Neural progenitor cell (in vitro differentiated cells): ENCODE measurements at regions not wholly inside any gene's neighbourhood (a gene's known extent, or its start where the extent isn't known, plus 50 kb on each side); places are given as distances from the start of the nearest gene placed in this dataset.

Source experiments
- DNase-seq: peaks from one replicate; pipeline ENCODE4 v3.0.0-alpha.2; 2016; ENCODE audit warnings: low spot score
- H2AFZ ChIP-seq: fragments of 200-600 bp; sonication (generic); replicated peaks from 2 replicates; pipeline ENCODE4 v1.6.1; 2016; ENCODE audit warnings: antibody characterized with exemption
- H3F3A ChIP-seq: fragments of 200-600 bp; sonication (generic); 2 replicates; pipeline ENCODE4 v1.6.1; 2016; ENCODE audit warnings: antibody characterized with exemption, low read depth
- H3K27ac ChIP-seq: fragments of 200-600 bp; sonication (generic); 2 replicates; pipeline ENCODE4 v1.5.1; 2016; ENCODE audit warnings: mild to moderate bottlenecking
- H3K27me3 ChIP-seq: fragments of 200-600 bp; sonication (generic); 2 replicates; pipeline ENCODE4 v1.6.1; 2016; ENCODE audit warnings: mild to moderate bottlenecking, moderate library complexity
- H3K36me3 ChIP-seq: fragments of 200-600 bp; sonication (generic); 2 replicates; pipeline ENCODE4 v1.5.1; 2016
- H3K4me1 ChIP-seq: fragments of 200-600 bp; sonication (generic); 2 replicates; pipeline ENCODE4 v1.6.1; 2016; ENCODE audit warnings: mixed run types
- H3K4me2 ChIP-seq: fragments of 200-600 bp; sonication (generic); 2 replicates; pipeline ENCODE4 v1.6.1; 2016
- H3K4me3 ChIP-seq: fragments of 200-600 bp; sonication (generic); 2 replicates; pipeline ENCODE4 v1.5.1; 2016
- H3K79me2 ChIP-seq: fragments of 200-600 bp; sonication (generic); 2 replicates; pipeline ENCODE4 v1.6.1; 2016; ENCODE audit warnings: low read depth
- H3K9ac ChIP-seq: fragments of 200-600 bp; sonication (generic); 2 replicates; pipeline ENCODE4 v1.6.1; 2016
- H3K9me3 ChIP-seq: fragments of 200-600 bp; sonication (generic); 2 replicates; pipeline ENCODE4 v1.5.1; 2016; ENCODE audit warnings: low read depth
- H4K20me1 ChIP-seq: fragments of 200-600 bp; sonication (generic); 2 replicates; pipeline ENCODE4 v1.6.1; 2016; ENCODE audit warnings: low read depth
- H3K27ac Mint-ChIP-seq: 3 replicates; pipeline ENCODE4 v1.8.0; 2021; ENCODE audit warnings: mixed read lengths
- H3K27me3 Mint-ChIP-seq: 2 replicates; pipeline ENCODE4 v1.8.0; 2022; ENCODE audit warnings: low read depth, mild to moderate bottlenecking, inconsistent platforms, moderate library complexity, mixed read lengths; ENCODE audit not compliant: insufficient read depth
- H3K36me3 Mint-ChIP-seq: 3 replicates; pipeline ENCODE4 v1.8.0; 2021; ENCODE audit warnings: mixed read lengths
- H3K4me1 Mint-ChIP-seq: 3 replicates; pipeline ENCODE4 v1.8.0; 2021; ENCODE audit warnings: mixed read lengths
- H3K4me3 Mint-ChIP-seq: 3 replicates; pipeline ENCODE4 v1.8.0; 2021; ENCODE audit warnings: mild to moderate bottlenecking, moderate library complexity, mixed read lengths
- H3K9me3 Mint-ChIP-seq: 3 replicates; pipeline ENCODE4 v1.8.0; 2020; ENCODE audit warnings: mixed read lengths
- EZH2 ChIP-seq: fragments of 200-600 bp; sonication (generic); IDR thresholded peaks from 2 replicates; pipeline ENCODE4 v1.6.1; 2017; ENCODE audit warnings: antibody characterized with exemption, mild to moderate bottlenecking, moderate library complexity
- EZH2phosphoT487 ChIP-seq: fragments of 200-600 bp; sonication (generic); IDR thresholded peaks from 2 replicates; pipeline ENCODE4 v1.6.1; 2017; ENCODE audit warnings: antibody characterized with exemption
- TF ChIP-seq, protein P1 (sequence below): fragments of 200-600 bp; sonication (generic); IDR thresholded peaks from 2 replicates; pipeline ENCODE4 v1.5.1; 2017; ENCODE audit warnings: antibody characterized with exemption, mild to moderate bottlenecking

DNA sequence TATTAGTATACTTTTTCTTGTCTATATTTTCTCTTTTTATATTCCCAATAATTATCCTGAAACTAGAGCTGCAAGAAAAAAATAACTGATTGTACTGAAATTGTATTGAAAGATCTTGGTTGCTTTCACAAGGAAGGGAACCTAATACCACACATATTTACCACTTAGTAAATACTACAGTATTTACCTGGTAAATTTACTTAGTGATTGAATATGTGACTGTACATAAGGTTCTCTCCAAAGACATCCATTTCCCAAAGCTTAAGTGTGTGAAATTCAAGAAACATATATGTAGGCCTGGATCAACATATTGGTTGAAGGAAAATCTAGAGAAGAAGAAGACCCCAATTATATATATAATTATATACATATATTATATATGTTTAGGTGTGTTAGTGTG, 1272.7 kb downstream of the C4orf33 start:
- Mint-ChIP-seq H3K4me1 (no peaks in the 10 kb centered on the region), H3K36me3 (peaks cover 2% of the 10 kb centered on the region), H3K9me3 (peaks cover 2% of the 10 kb centered on the region), H3K4me3 (no peak overlapping the region), H3K27ac (no peak overlapping the region), H3K27me3 (no peaks in the 10 kb centered on the region)
- H3K4me2 ChIP-seq = no peak overlapping the region
- no peak for DNase-seq
- no peaks in the 10 kb centered on the region for H3K4me1 ChIP-seq
- H3K9ac ChIP-seq = no peak overlapping the region
- TF ChIP-seq EZH2 (no peak), EZH2phosphoT487 (no peak)
- TF ChIP-seq, protein P1, sequence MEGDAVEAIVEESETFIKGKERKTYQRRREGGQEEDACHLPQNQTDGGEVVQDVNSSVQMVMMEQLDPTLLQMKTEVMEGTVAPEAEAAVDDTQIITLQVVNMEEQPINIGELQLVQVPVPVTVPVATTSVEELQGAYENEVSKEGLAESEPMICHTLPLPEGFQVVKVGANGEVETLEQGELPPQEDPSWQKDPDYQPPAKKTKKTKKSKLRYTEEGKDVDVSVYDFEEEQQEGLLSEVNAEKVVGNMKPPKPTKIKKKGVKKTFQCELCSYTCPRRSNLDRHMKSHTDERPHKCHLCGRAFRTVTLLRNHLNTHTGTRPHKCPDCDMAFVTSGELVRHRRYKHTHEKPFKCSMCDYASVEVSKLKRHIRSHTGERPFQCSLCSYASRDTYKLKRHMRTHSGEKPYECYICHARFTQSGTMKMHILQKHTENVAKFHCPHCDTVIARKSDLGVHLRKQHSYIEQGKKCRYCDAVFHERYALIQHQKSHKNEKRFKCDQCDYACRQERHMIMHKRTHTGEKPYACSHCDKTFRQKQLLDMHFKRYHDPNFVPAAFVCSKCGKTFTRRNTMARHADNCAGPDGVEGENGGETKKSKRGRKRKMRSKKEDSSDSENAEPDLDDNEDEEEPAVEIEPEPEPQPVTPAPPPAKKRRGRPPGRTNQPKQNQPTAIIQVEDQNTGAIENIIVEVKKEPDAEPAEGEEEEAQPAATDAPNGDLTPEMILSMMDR = no peak
- H3K36me3 ChIP-seq = no peaks in the 10 kb centered on the region
- no peaks in the 10 kb centered on the region for H4K20me1 ChIP-seq
- H3K27me3 ChIP-seq = no peaks in the 10 kb centered on the region
- no peak overlapping the region for H3K4me3 ChIP-seq
- H3K27ac ChIP-seq = no peak overlapping the region
- no peak overlapping the region for H2AFZ ChIP-seq
- no peaks in the 10 kb centered on the region for H3K79me2 ChIP-seq
- H3K9me3 ChIP-seq = no peaks in the 10 kb centered on the region
- H3F3A ChIP-seq = no peaks in the 10 kb centered on the region

GRCh38 chr4:130393231-130393630, 1297.3 kb downstream of the C4orf33 start:
- no peak for DNase-seq
- no peak overlapping the region for H3K4me3 ChIP-seq
- H3K79me2 ChIP-seq = no peaks in the 10 kb centered on the region
- TF ChIP-seq, protein P1 = no peak
- TF ChIP-seq EZH2phosphoT487 (no peak), EZH2 (no peak)
- H3K4me1 Mint-ChIP-seq = no peaks in the 10 kb centered on the region
- no peaks in the 10 kb centered on the region for H3K36me3 ChIP-seq
- H3K36me3 Mint-ChIP-seq = no peaks in the 10 kb centered on the region
- H3K27me3 Mint-ChIP-seq = no peaks in the 10 kb centered on the region
- no peaks in the 10 kb centered on the region for H3F3A ChIP-seq
- H3K4me1 ChIP-seq = no peaks in the 10 kb centered on the region
- H3K4me3 Mint-ChIP-seq = no peak overlapping the region
- no peak overlapping the region for H3K27ac Mint-ChIP-seq
- no peaks in the 10 kb centered on the region for H3K9me3 ChIP-seq
- no peak overlapping the region for H2AFZ ChIP-seq
- H3K9me3 Mint-ChIP-seq = no peaks in the 10 kb centered on the region
- no peak overlapping the region for H3K4me2 ChIP-seq
- no peak overlapping the region for H3K9ac ChIP-seq
- H3K27ac ChIP-seq = no peak overlapping the region
- no peaks in the 10 kb centered on the region for H3K27me3 ChIP-seq
- no peaks in the 10 kb centered on the region for H4K20me1 ChIP-seq

DNA sequence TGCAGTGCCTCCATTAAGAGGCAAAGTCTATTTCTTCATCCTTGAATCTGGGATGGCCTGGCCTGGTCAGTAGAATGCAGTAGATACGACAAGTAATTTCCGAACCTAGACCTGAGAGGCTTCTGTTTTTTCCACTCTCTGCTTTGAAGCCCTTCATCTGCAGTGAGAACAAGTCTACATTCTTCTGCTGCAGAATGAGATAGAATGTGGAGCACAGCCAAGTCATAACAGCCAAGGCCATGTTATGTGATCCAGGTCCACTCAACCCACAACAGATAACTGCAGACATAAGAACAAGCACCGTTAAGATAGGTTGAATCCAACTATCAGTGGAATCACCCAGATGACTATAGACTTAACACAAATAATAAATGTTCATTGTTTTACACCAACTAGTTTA, 1297.7 kb downstream of the C4orf33 start:
- Mint-ChIP-seq H3K36me3 (no peaks in the 10 kb centered on the region), H3K9me3 (no peaks in the 10 kb centered on the region), H3K27ac (no peak overlapping the region), H3K27me3 (no peaks in the 10 kb centered on the region), H3K4me3 (no peak overlapping the region), H3K4me1 (no peaks in the 10 kb centered on the region)
- Histone ChIP-seq H4K20me1 (no peaks in the 10 kb centered on the region), H3K36me3 (no peaks in the 10 kb centered on the region), H3K27ac (no peak overlapping the region), H3K4me3 (no peak overlapping the region), H3K27me3 (no peaks in the 10 kb centered on the region), H3K9me3 (no peaks in the 10 kb centered on the region), H3K9ac (no peak overlapping the region), H3F3A (no peaks in the 10 kb centered on the region), H2AFZ (no peak overlapping the region), H3K4me2 (no peak overlapping the region), H3K79me2 (no peaks in the 10 kb centered on the region), H3K4me1 (no peaks in the 10 kb centered on the region)
- TF ChIP-seq, protein P1 = no peak
- TF ChIP-seq EZH2phosphoT487 = no peak
- DNase-seq = no peak

GRCh38 chr4:130395871-130396270, 1299.9 kb downstream of the C4orf33 start:
- H3K9me3 ChIP-seq = no peaks in the 10 kb centered on the region
- H3K9me3 Mint-ChIP-seq = no peaks in the 10 kb centered on the region
- no peak overlapping the region for H3K4me2 ChIP-seq
- H3K27ac ChIP-seq = no peak overlapping the region
- no peaks in the 10 kb centered on the region for H3K27me3 ChIP-seq
- no peaks in the 10 kb centered on the region for H3K79me2 ChIP-seq
- no peaks in the 10 kb centered on the region for H3K27me3 Mint-ChIP-seq
- H3K27ac Mint-ChIP-seq = no peak overlapping the region
- no peak overlapping the region for H3K4me3 Mint-ChIP-seq
- no peaks in the 10 kb centered on the region for H3K4me1 Mint-ChIP-seq
- DNase-seq = no peak
- no peak overlapping the region for H3K9ac ChIP-seq
- no peak for TF ChIP-seq EZH2
- TF ChIP-seq, protein P1 = no peak
- TF ChIP-seq EZH2phosphoT487 = no peak
- no peaks in the 10 kb centered on the region for H3K36me3 ChIP-seq
- H2AFZ ChIP-seq = no peak overlapping the region
- H3K4me3 ChIP-seq = no peak overlapping the region
- H3K4me1 ChIP-seq = no peaks in the 10 kb centered on the region
- no peaks in the 10 kb centered on the region for H3F3A ChIP-seq
- H4K20me1 ChIP-seq = no peaks in the 10 kb centered on the region
- no peaks in the 10 kb centered on the region for H3K36me3 Mint-ChIP-seq
